ENCODE measurements at regions not wholly inside any gene's neighbourhood (a gene's known extent, or its start where the extent isn't known, plus 50 kb on each side); places are given as distances from the start of the nearest gene placed in this dataset.

DNA sequence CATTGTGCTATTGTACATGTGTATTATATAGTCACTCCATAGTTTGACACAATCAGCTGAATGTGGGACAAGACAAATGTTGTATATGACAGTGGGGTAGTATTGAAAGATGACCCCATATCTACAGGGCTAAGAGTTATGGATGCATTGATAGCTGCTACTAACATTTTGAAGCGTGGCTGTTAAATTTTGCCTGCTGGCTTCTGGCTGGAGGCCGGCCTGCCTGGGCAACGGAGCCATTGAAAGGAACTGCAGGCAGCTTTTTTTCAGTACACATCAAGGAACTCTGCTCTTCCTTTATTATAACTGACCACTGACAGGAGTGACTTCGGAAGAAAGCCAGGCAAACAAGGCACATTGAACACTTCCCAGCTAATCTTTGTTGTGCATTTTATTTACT, 76.1 kb upstream of the TMEM33 start:
- DNase-seq: no peak

DNA sequence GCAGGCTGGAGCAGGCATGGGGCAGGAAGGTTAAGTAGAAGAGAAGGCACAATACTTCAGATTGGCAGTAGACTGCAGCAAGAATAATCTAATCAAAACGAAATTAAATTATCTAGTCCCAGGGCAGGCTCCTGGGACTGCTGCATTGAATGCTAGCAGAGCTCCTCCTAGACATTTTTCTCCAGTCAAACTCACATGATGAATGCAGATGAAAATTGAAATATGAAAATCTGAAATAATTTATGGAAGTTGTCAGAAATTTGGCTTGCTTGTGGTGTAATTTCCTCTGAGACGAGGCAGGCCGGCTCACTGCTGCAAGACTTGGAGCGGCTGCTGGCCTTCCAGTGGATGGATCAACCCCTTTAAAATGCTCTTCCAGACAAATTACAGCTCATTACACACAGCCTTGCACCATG, 78.0 kb upstream of the TMEM33 start:
- DNase-seq: no peak

DNA sequence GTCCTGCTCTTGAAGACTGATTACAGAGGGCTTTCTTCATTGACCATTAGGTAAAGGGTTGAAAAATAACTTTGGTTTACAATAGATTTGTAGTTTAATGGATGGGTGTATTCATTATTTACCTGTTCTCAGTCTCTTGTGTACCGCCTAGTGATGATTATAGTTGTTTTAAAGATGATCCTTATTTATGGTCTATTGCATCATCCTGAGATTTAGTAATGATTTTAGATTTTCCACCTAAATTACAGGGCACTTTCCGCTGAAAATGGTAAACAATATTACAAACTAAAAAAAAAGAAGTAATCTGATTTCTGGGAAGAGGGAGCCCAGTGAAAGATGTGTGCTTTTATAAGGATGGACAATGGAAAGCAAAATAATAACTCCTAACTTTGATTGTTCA, 78.4 kb upstream of the TMEM33 start:
- DNase-seq: no peak

DNA sequence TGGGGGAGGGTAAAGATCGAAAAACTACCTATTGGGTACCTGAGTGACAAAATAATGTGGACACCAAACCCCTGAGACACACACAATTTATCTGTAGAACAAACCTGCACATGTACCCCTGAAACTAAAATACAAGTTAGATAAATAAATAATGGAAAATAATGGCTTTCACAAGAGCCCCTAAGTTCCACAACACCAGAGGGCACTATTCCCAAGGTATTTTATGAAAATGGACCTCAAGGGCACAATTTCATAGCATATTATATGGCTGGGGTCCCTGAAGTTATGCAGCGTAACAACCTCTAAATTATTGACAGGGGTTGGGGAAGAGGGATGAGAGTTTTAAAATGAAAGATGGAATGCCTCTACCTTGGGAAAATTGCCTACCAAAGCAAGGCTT, 81.3 kb upstream of the TMEM33 start:
- no peak for DNase-seq

DNA sequence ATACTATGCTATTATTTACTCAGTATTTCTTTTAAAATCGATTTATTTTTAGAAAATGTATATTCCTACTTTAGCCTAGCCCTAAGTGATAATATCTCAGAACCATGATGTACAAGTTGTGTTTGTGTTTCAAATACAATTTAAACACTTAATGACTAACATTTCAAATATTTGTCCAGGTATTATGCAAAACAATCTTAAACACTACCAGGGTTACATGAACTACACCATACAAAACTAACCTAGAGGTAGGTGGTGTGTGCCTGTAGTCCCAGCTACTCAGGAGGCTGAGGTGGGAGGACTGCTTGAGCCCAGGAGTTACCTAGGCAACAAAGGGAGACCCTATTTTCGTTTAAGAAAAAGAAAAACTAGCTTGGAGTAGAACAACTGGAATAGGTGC, 83.0 kb upstream of the TMEM33 start:
- DNase-seq: no peak

DNA sequence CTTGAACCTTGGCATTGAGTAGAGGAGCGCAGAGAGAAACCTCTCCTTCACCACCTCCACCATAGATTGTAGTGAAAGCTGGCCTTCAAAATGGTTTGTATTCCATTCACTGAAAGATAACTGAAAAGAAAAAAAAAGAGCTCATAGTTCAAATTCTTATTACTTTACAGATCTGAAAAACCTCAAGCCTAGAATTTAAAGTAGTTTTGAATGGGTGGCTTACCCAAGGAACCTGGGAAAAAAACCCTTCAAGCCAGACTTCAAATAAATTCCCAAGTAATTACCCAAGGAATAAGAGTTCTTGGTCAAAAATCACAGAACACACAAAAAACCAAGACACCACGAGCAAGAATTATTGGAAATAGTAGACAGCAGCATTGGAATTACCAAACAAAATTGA, 83.6 kb upstream of the TMEM33 start:
- DNase-seq: no peak

DNA sequence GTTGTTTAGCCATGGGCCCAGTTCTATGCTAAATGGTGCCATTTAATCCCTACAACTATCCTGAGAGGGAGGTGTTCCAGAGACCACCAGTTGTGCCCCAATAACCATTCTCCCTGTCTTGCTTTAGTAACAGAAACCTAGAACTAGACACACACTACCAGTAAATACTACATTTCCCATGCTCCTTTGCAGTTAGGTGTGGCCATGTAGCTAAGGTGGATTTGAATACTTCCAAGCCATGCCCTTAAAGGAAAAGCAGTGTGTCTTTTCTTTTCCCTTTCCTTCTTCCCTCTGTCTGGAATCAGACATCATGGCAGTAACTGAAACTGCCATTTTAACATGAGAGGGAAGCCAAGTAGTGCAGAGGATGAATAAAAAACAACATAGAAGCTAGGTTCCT, 90.9 kb upstream of the TMEM33 start:
- no peak for DNase-seq

DNA sequence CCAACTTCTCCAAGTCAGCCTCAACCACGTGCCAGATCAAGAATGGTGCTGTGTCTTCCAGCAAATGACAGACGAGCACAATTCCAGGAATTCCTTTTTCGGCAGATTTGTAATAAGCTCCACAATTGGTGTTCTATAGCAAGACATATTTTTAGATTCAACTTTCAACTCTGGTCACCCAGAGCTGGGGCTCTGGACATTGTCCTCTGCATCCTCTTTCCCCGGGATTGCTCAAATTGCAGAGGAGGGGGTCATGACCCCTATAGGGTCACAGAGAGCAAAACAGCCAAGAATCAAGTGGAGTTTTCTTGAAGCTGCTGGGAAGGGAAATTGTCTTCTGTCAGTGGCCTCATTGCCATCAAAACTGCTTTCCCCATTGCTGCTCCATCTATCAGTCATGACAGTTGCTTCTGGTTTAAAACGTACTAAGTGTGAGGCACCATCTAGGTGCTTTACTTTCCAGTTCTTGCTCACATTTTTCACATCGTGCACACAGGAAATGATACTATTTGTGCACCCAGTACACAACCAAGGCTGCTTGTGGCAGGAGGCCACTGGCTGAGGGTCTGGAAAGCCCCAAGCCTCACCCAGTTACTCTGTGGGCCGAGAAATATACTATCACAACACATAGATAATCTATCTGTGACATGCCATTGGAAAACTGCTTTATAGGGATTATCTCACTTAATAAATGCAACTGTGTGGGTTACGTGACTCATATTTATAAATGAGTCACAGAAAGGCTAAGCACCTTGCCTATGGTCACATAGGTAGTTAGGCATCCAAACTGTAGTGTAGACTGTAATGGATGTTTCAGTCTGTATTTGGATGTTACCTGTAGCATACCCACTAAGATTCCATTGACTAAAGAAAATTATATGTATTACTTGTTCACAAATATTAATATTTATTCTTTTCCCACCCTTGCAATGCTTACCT, 91.7 kb upstream of the PHOX2B start:
- DNase-seq: no peak

DNA sequence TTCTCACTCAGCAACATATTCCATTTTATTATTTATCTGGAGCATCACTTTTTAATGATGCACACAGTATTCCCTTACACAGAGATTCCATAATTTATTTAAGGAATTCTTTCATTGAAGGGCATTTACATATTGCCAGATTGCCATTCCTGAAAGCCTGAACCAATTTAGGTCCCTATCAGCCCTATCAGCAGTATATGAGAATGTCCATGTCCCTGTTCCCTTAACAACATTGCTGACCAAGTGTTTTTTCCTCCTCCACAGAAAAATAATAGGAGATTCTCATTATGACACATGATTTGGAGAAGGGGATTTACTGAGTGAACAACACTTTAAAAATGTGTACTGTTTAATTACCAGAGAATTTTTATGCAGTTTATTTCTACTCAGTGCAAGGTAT, 90.1 kb upstream of the PHOX2B start:
- DNase-seq: no peak

DNA sequence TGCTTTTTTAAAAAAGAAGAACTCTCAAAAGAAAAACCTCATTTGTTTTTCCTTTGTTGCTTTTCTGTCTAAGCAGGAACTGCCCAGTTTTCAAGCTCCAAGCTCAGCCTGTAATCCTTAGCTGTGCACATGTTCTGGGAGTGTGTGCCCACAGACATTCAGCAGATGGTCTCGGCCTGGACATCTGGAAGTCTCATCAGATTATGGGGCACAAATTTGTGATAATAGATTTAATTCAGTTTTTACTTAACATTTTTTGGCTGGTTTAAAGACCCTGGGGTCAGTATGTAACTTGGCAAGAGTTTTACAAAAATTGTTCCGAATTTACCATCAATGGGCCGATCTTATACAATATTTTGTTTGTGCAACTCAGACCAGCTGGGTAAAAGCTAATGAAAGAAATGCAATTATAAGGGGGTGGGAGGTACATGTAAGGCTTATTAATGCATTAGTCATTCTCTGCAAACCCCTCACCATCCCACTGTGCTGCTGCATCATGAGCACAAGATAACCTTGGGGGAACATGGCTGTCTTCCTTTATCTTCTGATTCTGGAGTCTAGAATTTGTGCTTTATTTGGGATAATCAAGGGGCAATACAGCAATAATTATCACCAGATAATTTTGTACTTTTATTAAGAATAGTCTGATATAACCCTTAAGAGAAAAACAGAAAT, 86.9 kb upstream of the PHOX2B start:
- no peak for DNase-seq

DNA sequence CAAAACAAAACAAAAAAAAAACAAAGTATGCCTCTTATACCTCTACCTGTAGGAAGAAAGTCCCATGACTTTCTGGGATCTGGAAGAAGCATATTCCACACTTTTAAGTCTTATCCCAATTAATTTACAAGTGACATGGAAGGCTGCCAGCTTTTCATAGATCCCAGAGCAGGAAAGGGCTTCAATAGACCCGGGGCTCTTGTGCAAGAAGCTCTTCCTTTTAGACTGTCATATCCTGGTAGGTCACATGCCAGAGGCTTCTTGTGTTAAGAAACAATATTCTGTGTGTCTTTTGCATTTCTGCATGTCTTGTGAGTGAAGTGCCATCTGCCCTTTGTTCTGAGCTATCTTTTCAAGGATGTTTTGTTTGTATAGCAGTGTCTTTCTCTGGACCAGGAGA, 84.4 kb upstream of the PHOX2B start:
- DNase-seq: peak; percentile 30 to 63 (median 54)

DNA sequence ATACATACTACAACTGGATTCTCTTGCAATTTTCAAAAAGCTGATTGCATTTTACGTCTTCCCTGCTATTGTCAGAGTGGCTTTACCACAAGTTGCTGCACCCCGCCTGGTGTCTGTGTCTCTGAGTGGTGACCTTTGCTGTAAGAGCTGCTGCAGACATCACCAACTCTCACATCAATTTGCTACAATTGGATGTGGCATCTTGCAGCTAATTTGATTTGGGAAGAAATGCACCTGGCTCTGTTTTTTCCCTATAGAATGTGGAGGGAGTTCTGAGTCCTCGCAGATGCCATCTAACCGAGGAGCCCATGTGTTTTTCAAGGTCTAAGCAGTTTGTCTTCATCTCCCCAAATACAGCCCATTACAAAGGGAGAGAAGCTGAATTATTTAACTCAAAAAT, 73.8 kb upstream of the PHOX2B start:
- DNase-seq: no peak

DNA sequence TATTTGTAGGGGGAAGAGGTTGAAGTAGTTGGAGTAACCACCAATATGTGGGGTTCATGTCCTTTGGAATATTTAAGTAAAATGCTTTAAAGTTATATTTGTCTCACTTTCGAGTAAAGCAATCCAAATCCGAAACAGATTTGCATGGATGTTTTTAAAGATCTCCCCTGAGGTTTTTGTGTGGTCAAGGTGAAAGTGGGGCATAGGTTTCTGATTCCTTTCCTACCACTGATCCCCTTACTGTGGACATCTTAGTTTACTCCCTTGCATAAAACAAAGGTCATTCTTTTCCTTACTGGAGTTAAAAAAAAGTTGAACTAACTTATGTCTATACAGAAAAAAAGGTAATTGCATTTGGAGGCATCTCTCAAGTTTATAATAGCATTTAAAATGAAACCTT, 71.9 kb upstream of the PHOX2B start:
- DNase-seq: no peak

DNA sequence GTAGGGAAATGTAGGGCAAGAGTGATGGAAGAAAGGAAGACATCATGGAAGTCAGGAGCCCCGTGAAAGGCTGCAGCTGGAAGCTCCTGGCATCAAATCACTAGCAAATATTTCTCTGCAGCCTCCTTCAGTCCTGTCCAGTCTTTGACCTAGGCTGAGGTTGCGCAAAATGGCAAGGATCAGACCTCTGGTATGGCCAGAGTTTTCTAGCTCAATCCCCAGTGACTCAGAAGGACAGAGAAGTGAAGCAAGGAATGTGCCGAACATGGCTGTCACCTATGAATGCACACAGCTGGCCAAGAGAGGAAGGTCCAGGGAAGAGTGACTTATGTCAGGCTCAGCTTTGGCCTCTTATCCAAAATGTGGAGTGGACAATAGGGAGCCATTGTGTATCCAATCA, 71.1 kb upstream of the PHOX2B start:
- no peak for DNase-seq

DNA sequence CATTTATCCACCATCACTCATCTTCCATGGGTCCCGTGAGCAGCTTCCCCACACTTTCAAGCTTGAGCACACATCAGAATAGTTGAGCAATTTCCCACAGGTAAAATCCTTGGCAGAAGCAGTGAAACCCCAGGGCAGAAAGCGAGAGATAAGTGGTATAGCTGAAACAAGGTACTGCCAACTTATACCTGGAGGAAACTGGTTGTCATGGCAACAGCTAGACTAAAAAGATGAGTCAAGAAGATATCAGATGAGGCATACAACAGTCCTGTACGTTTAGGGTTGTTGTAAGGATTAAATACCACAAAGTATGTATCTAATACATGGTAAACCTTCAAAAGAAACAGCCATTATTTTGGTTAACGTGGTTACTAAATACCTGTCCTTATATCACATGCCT, 66.9 kb upstream of the PHOX2B start:
- no peak for DNase-seq

DNA sequence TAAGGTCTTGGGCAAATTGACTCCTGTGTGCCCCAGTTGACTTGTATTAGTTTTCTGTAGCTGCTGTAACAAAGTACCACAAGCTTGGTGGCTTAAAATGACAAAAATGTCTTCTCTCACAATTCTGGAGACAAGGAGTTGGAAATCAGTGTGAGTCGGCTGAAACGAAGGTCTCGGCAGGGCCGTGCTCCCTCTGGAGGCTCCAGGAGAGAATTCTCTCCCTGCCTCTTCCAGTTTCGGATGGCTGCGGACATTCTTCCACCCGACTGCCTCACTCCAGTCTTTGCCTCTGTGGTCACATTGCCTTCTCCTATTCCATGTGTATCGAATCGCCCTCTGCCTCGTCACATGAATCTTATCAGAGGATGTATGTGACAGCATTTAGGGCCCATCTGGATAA, 66.0 kb upstream of the PHOX2B start:
- no peak for DNase-seq

DNA sequence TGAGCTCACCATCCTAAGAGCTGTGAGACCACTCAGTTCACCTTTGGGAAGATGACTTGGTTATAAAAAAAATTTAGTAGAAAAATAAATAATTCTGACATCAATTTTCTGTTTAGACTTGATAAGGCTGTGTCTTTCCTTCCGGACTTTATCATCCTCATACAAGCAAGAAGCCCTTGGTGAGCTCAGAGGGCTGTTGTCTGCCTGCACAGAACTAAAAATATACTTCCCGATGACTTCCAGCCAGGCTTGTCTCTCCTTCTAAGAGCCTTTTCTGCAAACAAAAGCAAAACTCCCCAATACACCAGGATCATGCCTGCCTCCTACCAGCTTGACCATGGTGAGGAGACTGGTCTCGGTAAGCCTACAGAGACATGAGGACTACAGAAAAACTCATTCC, 58.3 kb upstream of the PHOX2B start:
- no peak for DNase-seq

DNA sequence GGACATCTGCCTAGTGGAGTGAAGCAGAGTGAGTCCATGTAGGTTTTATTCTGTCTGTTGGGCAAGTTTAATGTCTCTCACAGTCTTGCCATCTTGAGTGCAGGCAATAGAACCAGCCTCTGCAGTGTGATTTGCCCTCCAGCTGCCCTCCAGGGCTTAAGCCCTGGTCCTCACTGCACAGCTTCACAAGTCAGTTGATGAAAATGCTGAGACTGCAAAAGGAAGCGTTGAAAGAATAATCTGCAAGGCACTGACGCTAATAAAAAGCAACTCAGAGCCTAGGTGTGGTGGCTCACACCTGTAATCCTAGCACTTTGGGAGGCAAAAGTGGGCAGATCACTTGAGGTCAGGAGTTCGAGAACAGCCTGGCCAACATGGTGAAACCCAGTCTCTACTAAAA, 54.1 kb upstream of the PHOX2B start:
- no peak for DNase-seq

DNA sequence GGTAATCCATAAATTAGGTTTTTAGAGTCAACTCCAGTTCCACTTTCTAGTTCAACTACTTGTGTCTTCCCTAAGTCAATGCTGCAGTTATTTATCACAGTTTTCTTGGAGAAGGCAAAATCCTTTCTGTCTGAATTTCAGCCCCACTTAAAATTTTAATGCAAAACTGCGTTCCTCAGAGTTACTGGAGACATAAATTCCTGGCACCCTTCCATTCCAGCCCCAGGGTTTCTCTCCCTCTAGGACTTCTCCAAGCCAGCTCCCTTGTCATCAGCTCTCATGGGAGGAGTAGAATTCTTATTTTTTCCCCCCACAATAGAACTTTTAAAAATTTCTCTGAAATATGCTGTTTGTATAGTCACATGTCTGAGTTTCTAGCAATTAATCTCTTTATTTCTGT, 50.6 kb upstream of the PHOX2B start:
- no peak for DNase-seq
